ENCODE measurements at regions not wholly inside any gene's neighbourhood (a gene's known extent, or its start where the extent isn't known, plus 50 kb on each side); places are given as distances from the start of the nearest gene placed in this dataset.
"Not testable (repeated sequence)": the region's sequence is repeated elsewhere in the genome, so short reads cannot be mapped to it uniquely, and the experiment has no call there.

- DNase-seq = no peak
Observed at GRCh38 chr4:59615316-59615715, 1584.8 kb upstream of the ADGRL3 start.

GRCh38 chr4:59629348-59629747, 1570.8 kb upstream of the ADGRL3 start:
- no peak for DNase-seq

- no peak for DNase-seq
Observed at GRCh38 chr4:59630235-59630634, 1569.9 kb upstream of the ADGRL3 start.

- no peak for DNase-seq
Observed at GRCh38 chr4:59630922-59631321, 1569.2 kb upstream of the ADGRL3 start.

GRCh38 chr4:59637596-59637995, 1562.5 kb upstream of the ADGRL3 start:
- no peak for DNase-seq

GRCh38 chr4:59643682-59644081, 1556.4 kb upstream of the ADGRL3 start:
- DNase-seq = no peak

- DNase-seq = no peak
Observed at GRCh38 chr4:59644765-59645164, 1555.4 kb upstream of the ADGRL3 start.

- no peak for DNase-seq
Observed at GRCh38 chr4:59646082-59646481, 1554.0 kb upstream of the ADGRL3 start.

GRCh38 chr4:59647011-59647410, 1553.1 kb upstream of the ADGRL3 start:
- no peak for DNase-seq

- no peak for DNase-seq
Observed at GRCh38 chr4:59647500-59647899, 1552.6 kb upstream of the ADGRL3 start.

GRCh38 chr4:59650861-59651260, 1549.3 kb upstream of the ADGRL3 start:
- DNase-seq = no peak

GRCh38 chr4:59655996-59656395, 1544.1 kb upstream of the ADGRL3 start:
- DNase-seq = no peak

- no peak for DNase-seq
Observed at GRCh38 chr4:59664771-59665170, 1535.4 kb upstream of the ADGRL3 start.

GRCh38 chr4:59666645-59667044, 1533.5 kb upstream of the ADGRL3 start:
- no peak for DNase-seq

- DNase-seq = no peak
Observed at GRCh38 chr4:59671037-59671436, 1529.1 kb upstream of the ADGRL3 start.

- no peak for DNase-seq
Observed at GRCh38 chr4:59676389-59676788, 1523.7 kb upstream of the ADGRL3 start.

- not testable (repeated sequence) for DNase-seq
Observed at GRCh38 chr4:59676992-59677391, 1523.1 kb upstream of the ADGRL3 start.

- DNase-seq = no peak
Observed at GRCh38 chr4:59685626-59686025, 1514.5 kb upstream of the ADGRL3 start.

GRCh38 chr4:59689149-59689548, 1511.0 kb upstream of the ADGRL3 start:
- DNase-seq = no peak

- DNase-seq = no peak
Observed at GRCh38 chr4:59695355-59696053, 1504.6 kb upstream of the ADGRL3 start.

GRCh38 chr4:59698041-59698440, 1502.1 kb upstream of the ADGRL3 start:
- no peak for DNase-seq

GRCh38 chr4:59700651-59701050, 1499.5 kb upstream of the ADGRL3 start:
- no peak for DNase-seq

GRCh38 chr4:59704616-59705015, 1495.5 kb upstream of the ADGRL3 start:
- DNase-seq = no peak

- no peak for DNase-seq
Observed at GRCh38 chr4:59712470-59712869, 1487.7 kb upstream of the ADGRL3 start.

GRCh38 chr4:59724286-59724685, 1475.8 kb upstream of the ADGRL3 start:
- DNase-seq = not testable (repeated sequence)
